DOHH2 (cell line): ENCODE measurements at regions not wholly inside any gene's neighbourhood (a gene's known extent, or its start where the extent isn't known, plus 50 kb on each side); places are given as distances from the start of the nearest gene placed in this dataset.

Source experiments
- H3F3A ChIP-seq: fragments of 200-600 bp; sonication (generic), shearing (Covaris generic); 2 replicates; pipeline ENCODE4 v1.6.0; 2016; ENCODE audit warnings: antibody characterized with exemption, mild to moderate bottlenecking; ENCODE audit not compliant: control insufficient read depth, insufficient read depth
- H3K27ac ChIP-seq: fragments of 200-600 bp; sonication (generic); 2 replicates; pipeline ENCODE4 v1.5.1; 2014; ENCODE audit warnings: low read depth, mild to moderate bottlenecking, low read length, moderate library complexity
- H3K27me3 ChIP-seq: fragments of 200-600 bp; sonication (generic); 2 replicates; pipeline ENCODE4 v1.6.1; 2014; ENCODE audit warnings: mild to moderate bottlenecking, low read length, mixed read lengths; ENCODE audit not compliant: control insufficient read depth
- H3K36me3 ChIP-seq: fragments of 200-600 bp; sonication (generic); 2 replicates; pipeline ENCODE4 v1.6.1; 2014; ENCODE audit warnings: mild to moderate bottlenecking, low read length, moderate library complexity, mixed read lengths; ENCODE audit not compliant: control insufficient read depth
- H3K4me1 ChIP-seq: fragments of 200-600 bp; sonication (generic); 2 replicates; pipeline ENCODE4 v1.6.1; 2014; ENCODE audit warnings: mild to moderate bottlenecking, low read length, mixed read lengths; ENCODE audit not compliant: control insufficient read depth
- H3K4me2 ChIP-seq: fragments of 200-600 bp; sonication (generic); 2 replicates; pipeline ENCODE4 v1.6.0; 2014; ENCODE audit warnings: mild to moderate bottlenecking, low read length, moderate library complexity
- H3K4me3 ChIP-seq: fragments of 200-600 bp; sonication (generic); 2 replicates; pipeline ENCODE4 v1.5.1; 2014; ENCODE audit warnings: mild to moderate bottlenecking, low read length, mixed read lengths
- H3K79me2 ChIP-seq: fragments of 200-600 bp; sonication (generic); 2 replicates; pipeline ENCODE4 v1.6.1; 2014; ENCODE audit warnings: mild to moderate bottlenecking, low read length, mixed read lengths; ENCODE audit not compliant: control insufficient read depth
- H3K9me2 ChIP-seq: fragments of 200-600 bp; sonication (generic); replicated peaks from 2 replicates; pipeline ENCODE4 v1.6.1; 2014; ENCODE audit warnings: mild to moderate bottlenecking, low read length, mixed read lengths; ENCODE audit not compliant: control insufficient read depth
- H3K9me3 ChIP-seq: fragments of 200-600 bp; sonication (generic); 2 replicates; pipeline ENCODE4 v1.6.1; 2014; ENCODE audit warnings: antibody characterized with exemption, low read length, mixed read lengths; ENCODE audit not compliant: control insufficient read depth, insufficient read depth
- H4K20me1 ChIP-seq: fragments of 200-600 bp; sonication (generic); 2 replicates; pipeline ENCODE4 v1.6.0; 2014; ENCODE audit warnings: low read depth, mild to moderate bottlenecking, antibody characterized with exemption, low read length, moderate library complexity; ENCODE audit not compliant: control insufficient read depth, insufficient read depth
- EZH2phosphoT487 ChIP-seq: fragments of 200-600 bp; sonication (generic); IDR thresholded peaks from 2 replicates; pipeline ENCODE4 v1.6.1; 2017; ENCODE audit warnings: borderline replicate concordance, mild to moderate bottlenecking, antibody characterized with exemption, low read length, moderate library complexity, mixed read lengths
- TF ChIP-seq, protein P1 (sequence below): fragments of 200-600 bp; sonication (generic); IDR thresholded peaks from one replicate; pipeline ENCODE4 v1.5.1; 2014; ENCODE audit warnings: antibody characterized with exemption, mild to moderate bottlenecking, low read depth, low read length; ENCODE audit not compliant: poor library complexity, severe bottlenecking

- TF ChIP-seq, protein P1, sequence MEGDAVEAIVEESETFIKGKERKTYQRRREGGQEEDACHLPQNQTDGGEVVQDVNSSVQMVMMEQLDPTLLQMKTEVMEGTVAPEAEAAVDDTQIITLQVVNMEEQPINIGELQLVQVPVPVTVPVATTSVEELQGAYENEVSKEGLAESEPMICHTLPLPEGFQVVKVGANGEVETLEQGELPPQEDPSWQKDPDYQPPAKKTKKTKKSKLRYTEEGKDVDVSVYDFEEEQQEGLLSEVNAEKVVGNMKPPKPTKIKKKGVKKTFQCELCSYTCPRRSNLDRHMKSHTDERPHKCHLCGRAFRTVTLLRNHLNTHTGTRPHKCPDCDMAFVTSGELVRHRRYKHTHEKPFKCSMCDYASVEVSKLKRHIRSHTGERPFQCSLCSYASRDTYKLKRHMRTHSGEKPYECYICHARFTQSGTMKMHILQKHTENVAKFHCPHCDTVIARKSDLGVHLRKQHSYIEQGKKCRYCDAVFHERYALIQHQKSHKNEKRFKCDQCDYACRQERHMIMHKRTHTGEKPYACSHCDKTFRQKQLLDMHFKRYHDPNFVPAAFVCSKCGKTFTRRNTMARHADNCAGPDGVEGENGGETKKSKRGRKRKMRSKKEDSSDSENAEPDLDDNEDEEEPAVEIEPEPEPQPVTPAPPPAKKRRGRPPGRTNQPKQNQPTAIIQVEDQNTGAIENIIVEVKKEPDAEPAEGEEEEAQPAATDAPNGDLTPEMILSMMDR: no peak
- H3K9me3 ChIP-seq: no peaks in the 10 kb centered on the region
- no peaks in the 10 kb centered on the region for H3K36me3 ChIP-seq
- H3K4me2 ChIP-seq: no peak overlapping the region
- no peak overlapping the region for H3K4me3 ChIP-seq
- no peaks in the 10 kb centered on the region for H4K20me1 ChIP-seq
- no peaks in the 10 kb centered on the region for H3F3A ChIP-seq
- H3K27me3 ChIP-seq: no peaks in the 10 kb centered on the region
- no peaks in the 10 kb centered on the region for H3K79me2 ChIP-seq
- no peaks in the 10 kb centered on the region for H3K9me2 ChIP-seq
- H3K27ac ChIP-seq: no peak overlapping the region
- no peaks in the 10 kb centered on the region for H3K4me1 ChIP-seq
Observed at GRCh38 chr9:115674091-115674490, 479.5 kb upstream of the PAPPA start.

DNA sequence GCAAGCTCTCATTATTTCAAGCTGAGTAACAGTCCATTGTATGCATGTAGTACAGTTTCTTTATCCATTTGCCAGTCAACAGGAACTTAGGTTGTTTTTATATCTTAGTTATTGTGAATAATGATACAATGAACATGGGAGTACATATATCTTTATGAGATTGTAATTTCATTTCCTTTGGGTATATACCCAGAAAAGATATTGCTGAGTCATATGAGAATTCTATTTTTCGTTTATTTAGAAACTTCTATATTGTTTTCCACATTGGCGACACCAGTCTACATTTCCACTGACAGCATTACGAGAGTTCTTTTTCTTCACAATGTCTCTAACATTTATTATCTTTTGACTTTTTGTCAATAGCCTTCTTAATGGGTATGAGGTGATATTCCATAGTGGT lies 477.8 kb upstream of the PAPPA start:
- Histone ChIP-seq H3K27me3 (no peaks in the 10 kb centered on the region), H3K4me1 (no peaks in the 10 kb centered on the region), H3K4me3 (no peak overlapping the region), H3K36me3 (no peaks in the 10 kb centered on the region), H3K27ac (no peak overlapping the region), H3K9me3 (no peaks in the 10 kb centered on the region), H3K79me2 (no peaks in the 10 kb centered on the region), H3F3A (no peaks in the 10 kb centered on the region), H3K9me2 (no peaks in the 10 kb centered on the region), H3K4me2 (no peak overlapping the region), H4K20me1 (no peaks in the 10 kb centered on the region)
- TF ChIP-seq, protein P1: no peak
- TF ChIP-seq EZH2phosphoT487: no peak

GRCh38 chr9:115680231-115680630 lies 473.4 kb upstream of the PAPPA start:
- H3K4me3 ChIP-seq: no peak overlapping the region

More at GRCh38 chr9:115680231-115680630, 473.4 kb upstream of the PAPPA start:
- Histone ChIP-seq H3K27ac (no peak overlapping the region), H3K36me3 (no peaks in the 10 kb centered on the region), H3K27me3 (no peaks in the 10 kb centered on the region), H3K79me2 (no peaks in the 10 kb centered on the region), H4K20me1 (no peaks in the 10 kb centered on the region), H3K4me2 (no peak overlapping the region), H3K9me2 (no peaks in the 10 kb centered on the region), H3K9me3 (no peaks in the 10 kb centered on the region), H3K4me1 (no peaks in the 10 kb centered on the region), H3F3A (no peaks in the 10 kb centered on the region)
- TF ChIP-seq EZH2phosphoT487: no peak
- TF ChIP-seq, protein P1: no peak
